ENCODE measurements at regions not wholly inside any gene's neighbourhood (a gene's known extent, or its start where the extent isn't known, plus 50 kb on each side); places are given as distances from the start of the nearest gene placed in this dataset.

- ATAC-seq (no peak), FAIRE-seq (no peak), DNase-seq (no peak)
- Histone ChIP-seq H3K4me3 (no peak overlapping the region), H3K27me3 (no peaks in the 10 kb centered on the region), H3K36me3 (no peaks in the 10 kb centered on the region), H3K4me1 (no peaks in the 10 kb centered on the region), H3K27ac (no peak overlapping the region), H3K9me3 (no peaks in the 10 kb centered on the region)
- 85 to 87% methylated on average over 3 of the region's 3 CpGs for WGBS, 2 donors
- TF ChIP-seq CTCF (IDR thresholded peaks at IDR 0.05): no peak
- intact Hi-C loops (cut with DNase I): no loop called here
Observed at GRCh38 chr5:54607006-54607405, 89.4 kb downstream of the SNX18 start.

- WGBS, 2 donors: 20 to 25% methylated on average over 1 of the region's 1 CpG
- no peak overlapping the region for H3K4me3 ChIP-seq
- TF ChIP-seq CTCF (IDR thresholded peaks at IDR 0.05): no peak
- intact Hi-C loops (cut with DNase I): no loop called here
- H3K36me3 ChIP-seq: no peaks in the 10 kb centered on the region
- DNase-seq (no peak), FAIRE-seq (no peak), ATAC-seq (no peak)
- no peak overlapping the region for H3K27ac ChIP-seq
- no peaks in the 10 kb centered on the region for H3K9me3 ChIP-seq
- H3K4me1 ChIP-seq: no peaks in the 10 kb centered on the region
- no peaks in the 10 kb centered on the region for H3K27me3 ChIP-seq
Observed at GRCh38 chr5:54603372-54603771, 85.8 kb downstream of the SNX18 start.

- 85 to 93% methylated on average over 7 of the region's 7 CpGs for WGBS, 2 donors
- Histone ChIP-seq H3K4me3 (no peak overlapping the region), H3K4me1 (no peaks in the 10 kb centered on the region), H3K27me3 (no peaks in the 10 kb centered on the region), H3K27ac (no peak overlapping the region), H3K9me3 (no peaks in the 10 kb centered on the region), H3K36me3 (no peaks in the 10 kb centered on the region)
- ATAC-seq (no peak), FAIRE-seq (no peak), DNase-seq (no peak)
- intact Hi-C loops (cut with DNase I): no loop called here
- no peak for TF ChIP-seq CTCF (IDR thresholded peaks at IDR 0.05)
Observed at GRCh38 chr5:54602475-54602874, 84.9 kb downstream of the SNX18 start.

- Histone ChIP-seq H3K36me3 (no peaks in the 10 kb centered on the region), H3K9me3 (no peaks in the 10 kb centered on the region), H3K27me3 (no peaks in the 10 kb centered on the region), H3K27ac (peak overlapping the region in 1 of 4 donors; percentile 28), H3K4me3 (no peak overlapping the region), H3K4me1 (no peaks in the 10 kb centered on the region)
- ATAC-seq (peak in 2 of 4 donors; percentile 52 to 64), DNase-seq (no peak), FAIRE-seq (no peak)
- WGBS, 2 donors: 77 to 78% methylated on average over 8 of the region's 8 CpGs
- no peak for TF ChIP-seq CTCF (IDR thresholded peaks at IDR 0.05)
- intact Hi-C loops (cut with DNase I): no loop called here
Observed at GRCh38 chr5:54601411-54602230, 84.1 kb downstream of the SNX18 start.

All from pancreas (tissue), 10 donors.